ENCODE measurements at regions not wholly inside any gene's neighbourhood (a gene's known extent, or its start where the extent isn't known, plus 50 kb on each side); places are given as distances from the start of the nearest gene placed in this dataset.

DNA sequence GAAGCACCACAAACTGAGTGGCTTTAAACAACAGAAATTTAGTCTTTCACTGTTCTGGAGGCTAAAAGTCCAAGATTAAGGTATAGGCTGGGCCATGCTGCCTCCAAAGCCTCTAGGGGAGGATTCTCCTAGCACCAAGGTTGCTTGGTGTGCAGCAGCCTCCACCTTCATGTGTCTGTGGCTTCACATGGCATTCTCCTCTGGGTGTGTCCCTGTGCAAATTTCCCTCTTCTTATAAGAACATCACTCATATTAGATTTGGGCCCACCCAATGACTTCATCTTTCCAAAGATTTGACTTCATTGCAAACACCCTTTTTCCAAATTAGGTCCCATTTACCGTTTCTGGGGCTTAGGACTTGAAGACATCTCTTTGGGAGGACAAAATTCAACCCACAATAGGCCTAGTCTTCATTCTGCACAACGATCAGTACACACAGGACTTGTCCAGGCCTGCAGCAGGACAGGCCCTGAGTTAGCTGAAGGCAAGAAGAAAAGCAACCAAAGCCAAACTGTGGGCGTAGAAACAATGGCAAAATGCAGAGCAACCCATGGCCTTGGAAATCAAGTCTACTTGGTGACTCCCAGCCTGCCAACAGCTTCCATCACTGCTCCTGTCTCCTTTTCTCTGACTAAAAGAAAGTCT, 521.2 kb upstream of the NBEA start:
- ATAC-seq, result no peak

DNA sequence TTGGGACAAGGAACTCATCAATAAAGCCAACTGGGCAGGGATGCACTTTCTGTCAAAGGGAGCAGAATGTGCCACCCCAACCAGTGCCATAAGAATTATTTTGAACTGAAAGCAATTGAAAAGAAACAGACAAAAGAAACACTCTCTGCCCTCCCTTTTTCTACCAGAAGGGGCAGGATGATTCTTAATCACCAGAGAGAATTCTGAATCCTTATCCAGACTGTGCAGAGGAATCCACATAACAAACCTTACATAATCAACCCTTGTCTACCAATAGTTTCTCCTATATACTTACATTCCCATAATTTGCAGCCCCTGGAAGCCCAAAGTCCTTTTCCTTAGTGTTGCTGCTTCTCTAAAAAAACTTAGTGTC, 520.7 kb upstream of the NBEA start:
- no peak for ATAC-seq

DNA sequence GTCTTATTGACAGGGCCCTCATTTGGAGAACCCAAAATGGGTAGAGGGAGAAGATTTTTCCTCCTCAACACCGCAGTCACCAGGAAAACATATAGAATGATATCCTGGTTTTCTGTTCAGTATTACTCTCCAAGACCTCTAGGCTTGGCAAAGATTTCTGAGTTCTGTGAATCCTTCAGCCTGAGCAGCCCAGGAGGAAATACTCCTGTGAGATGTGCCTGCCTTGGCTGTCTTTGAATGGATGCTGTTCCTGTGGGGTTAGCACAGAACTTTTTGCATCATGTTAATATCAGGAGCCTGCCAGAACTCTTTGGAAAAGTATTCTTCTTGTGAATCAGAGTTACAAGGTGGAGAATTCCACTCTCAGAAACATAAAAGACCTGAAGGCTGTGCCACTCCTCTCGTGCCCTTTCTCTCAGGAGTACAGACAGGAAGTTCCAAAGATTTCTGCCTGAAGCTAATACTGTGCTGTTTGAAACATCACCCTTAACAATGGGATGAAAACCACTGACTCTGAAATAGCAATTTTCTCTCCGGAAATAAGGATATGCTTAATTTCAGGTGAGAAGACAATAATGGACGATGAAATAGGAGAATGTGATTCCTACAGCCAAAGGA, 520.1 kb upstream of the NBEA start:
- ATAC-seq, result no peak

DNA sequence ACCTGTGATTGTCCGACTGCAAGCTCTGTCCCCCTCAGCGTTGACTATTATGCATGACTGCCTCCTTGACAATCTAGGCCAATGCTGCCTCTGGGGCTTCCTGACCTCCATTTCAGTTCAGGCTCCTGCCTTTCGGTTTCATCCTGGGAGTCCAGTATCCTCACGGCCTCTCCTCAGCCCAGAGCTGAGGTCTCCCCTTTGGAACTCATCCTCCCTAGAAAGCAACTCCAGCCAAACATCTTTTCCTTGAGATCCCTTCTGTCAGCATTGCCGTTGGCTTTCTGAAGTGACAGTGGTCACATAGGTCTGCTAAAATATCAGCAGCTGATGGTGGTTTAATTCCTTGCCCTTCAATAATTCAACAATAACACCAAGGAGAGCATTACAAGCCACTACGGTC, 519.1 kb upstream of the NBEA start:
- no peak for ATAC-seq

- ATAC-seq, result no peak
Measured at GRCh38 chr13:34425327-34425949, 516.6 kb upstream of the NBEA start.

- ATAC-seq, result no peak
Measured at GRCh38 chr13:34428911-34429310, 513.2 kb upstream of the NBEA start.

DNA sequence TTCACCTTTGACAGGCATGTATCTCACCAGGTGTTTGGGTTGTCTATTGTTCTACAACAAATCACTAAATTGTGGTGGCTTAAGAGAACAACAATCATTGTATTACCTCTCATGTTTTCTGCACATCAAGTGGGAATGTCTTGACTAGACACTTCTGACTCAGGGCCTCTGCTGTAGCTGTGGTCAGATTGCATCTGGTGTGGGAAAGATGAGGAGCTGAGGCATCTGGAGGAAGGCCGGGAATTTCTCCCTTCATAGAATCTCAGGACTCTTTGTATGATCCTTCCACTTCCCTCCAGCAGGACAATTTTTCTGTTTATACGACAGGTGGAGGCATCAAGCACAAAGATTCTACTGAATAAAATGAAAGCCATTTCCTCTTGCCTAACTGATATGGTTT, 511.8 kb upstream of the NBEA start:
- ATAC-seq, result no peak

DNA sequence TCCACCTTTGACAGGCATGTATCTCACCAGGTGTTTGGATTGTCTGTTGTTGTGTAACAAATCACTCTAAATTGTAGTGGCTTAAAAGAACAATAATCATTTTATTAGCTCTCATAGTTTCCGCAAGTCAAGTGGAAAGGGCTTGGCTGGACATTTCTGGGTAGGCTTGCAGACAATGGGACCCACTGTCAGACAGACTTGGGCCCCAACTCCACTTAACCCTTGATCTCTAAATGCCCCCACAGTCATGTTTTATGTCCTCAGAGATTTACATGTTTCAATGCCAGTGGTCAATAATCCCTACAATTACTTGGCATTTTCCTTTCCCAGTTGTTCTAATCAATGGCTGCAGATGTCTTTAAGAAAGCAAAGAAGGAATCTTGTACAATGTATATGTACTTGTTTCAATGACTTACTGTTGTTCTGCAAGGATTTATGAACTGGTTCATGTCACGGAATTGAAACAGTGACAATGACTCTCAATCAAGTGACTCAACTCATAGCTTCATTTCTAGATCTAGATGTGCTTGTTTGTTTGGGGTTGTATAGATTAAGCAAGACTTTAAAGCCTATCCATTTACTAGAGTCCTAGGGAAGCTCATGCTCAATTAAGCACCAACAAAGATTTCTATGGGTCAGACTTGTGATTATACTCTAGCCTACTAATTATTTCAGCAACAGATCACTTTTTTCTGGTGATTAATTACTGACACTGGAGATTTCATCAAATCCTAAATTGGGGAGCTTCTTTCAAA, 510.1 kb upstream of the NBEA start:
- ATAC-seq, result no peak

DNA sequence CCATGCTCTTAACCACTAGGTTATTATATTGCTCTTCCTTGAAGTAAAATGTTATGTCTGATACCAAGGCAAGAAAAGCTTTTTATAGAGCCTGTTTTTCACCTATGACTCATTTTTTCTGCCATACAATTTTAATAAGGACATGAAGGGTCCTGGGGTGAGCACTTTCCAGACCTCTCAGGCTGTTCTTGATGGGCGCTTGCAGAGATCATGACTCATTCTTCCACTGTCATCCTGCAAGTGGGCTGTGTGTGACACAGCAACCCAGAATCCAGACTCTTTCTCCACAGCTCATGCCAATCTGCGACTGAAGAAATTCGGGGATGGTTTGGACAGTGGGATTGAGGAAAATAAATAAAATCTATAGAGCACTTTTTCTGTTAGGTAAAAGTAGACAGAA, 506.7 kb upstream of the NBEA start:
- ATAC-seq, result no peak

DNA sequence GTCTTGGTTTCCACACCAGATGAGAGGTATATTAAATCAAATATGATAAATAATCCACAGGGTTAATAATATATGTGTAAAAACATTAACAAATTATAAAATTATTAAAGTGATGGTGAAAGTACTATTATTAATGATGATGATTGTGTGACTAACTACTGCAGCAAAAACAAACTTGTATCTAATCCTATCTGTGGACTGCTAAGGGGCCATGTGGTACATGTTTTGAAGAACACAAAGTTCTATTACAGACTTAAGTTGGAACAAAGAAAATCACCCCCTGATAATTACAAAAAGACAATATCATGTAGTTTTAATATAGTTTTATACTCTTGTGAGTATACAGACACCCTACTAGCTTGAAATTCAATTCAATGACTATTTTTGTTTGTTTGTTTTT, 504.2 kb upstream of the NBEA start:
- ATAC-seq, result no peak

GRCh38 chr13:34452831-34453230, 489.2 kb upstream of the NBEA start:
- ATAC-seq, result no peak

GRCh38 chr13:34458756-34459715, 483.0 kb upstream of the NBEA start:
- no peak for ATAC-seq

GRCh38 chr13:34459856-34460255, 482.2 kb upstream of the NBEA start:
- ATAC-seq, result no peak

GRCh38 chr13:34462843-34463242, 479.2 kb upstream of the NBEA start:
- no peak for ATAC-seq

- ATAC-seq, result no peak
Measured at GRCh38 chr13:34464011-34464410, 478.1 kb upstream of the NBEA start.

- ATAC-seq, result no peak
Measured at GRCh38 chr13:34465423-34465922, 476.6 kb upstream of the NBEA start.

DNA sequence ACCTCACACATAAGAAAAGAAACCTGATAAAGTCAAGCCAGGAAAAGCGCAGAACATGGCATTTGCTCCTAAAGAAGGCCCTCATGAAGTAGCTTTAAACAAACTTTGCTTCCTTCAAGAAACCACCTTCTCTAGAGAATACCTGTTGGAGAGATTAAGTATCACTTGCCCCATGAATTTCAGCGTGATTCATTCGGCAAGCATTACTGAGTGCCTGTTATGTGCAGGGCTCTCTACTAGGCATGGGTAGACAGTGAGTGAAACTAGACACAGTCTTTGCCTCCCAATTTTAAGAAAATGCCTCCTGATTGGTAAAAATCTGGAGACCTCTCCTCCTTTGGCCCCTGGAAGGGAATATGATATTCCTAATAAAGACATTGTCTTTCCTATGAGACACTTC, 475.8 kb upstream of the NBEA start:
- no peak for ATAC-seq

DNA sequence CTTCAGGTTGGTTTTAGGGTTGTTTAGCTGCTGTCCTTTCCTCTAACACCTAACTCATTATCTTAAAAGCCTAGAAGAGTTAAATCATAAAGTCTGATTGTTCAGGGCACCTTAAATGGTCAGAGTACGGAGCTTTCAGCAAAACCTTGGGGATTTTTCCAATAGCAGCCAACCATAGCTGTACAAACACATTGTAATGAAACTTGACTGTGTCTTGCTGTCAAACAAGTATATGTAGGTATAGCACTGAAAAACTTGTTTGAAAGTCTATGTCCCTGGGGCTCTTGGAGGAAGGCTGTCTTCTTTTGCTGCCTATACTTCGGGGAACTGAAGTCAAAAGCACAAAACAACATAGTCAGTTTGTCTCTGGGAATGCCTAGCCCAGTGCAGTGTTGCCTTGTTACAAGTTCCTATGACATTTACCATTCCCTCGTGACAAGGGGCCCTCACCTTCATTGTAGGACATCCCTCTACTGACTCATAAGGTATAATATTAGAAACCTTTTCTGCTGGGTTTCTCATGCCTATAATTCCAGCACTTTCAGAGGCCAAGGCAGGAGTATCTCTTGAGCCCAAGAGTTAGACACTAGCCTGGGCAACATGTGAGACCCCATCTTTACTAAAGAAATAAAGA, 474.5 kb upstream of the NBEA start:
- no peak for ATAC-seq

DNA sequence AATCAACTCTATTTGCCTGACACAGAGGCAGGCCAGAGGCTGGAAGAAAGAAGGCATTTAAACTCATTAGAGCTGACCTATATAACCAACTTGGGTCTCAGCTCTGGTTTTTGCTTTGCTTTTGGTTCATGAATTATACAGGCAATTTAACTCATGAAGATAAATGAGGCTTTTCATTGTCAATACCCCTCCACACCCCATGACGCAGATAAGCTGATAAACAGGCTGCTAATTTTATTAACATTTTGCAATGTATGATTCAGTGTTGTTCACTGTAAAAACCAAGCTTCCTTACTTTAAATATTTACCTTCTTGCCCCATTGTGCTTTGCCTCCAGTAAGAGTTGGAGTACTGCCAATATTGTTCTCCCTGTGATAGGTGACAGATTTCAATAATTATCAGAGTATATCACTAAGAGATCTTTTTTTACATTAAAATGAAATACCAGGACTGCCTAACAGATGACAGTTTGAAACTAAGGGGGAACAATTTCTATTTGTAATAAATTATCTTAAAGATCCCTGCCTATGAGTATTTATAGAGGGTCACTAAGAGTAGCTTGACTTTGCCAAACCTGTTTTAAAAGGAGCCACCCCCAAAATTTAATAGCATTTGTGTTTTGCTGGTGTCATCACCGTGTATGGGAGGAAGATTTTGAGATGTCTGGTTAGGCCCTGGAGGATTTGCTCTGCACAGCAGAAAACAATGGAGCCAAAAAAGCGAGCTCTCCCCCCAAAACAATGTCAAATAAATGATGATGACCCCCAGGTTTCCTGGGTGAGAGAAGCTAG, 472.7 kb upstream of the NBEA start:
- no peak for ATAC-seq

DNA sequence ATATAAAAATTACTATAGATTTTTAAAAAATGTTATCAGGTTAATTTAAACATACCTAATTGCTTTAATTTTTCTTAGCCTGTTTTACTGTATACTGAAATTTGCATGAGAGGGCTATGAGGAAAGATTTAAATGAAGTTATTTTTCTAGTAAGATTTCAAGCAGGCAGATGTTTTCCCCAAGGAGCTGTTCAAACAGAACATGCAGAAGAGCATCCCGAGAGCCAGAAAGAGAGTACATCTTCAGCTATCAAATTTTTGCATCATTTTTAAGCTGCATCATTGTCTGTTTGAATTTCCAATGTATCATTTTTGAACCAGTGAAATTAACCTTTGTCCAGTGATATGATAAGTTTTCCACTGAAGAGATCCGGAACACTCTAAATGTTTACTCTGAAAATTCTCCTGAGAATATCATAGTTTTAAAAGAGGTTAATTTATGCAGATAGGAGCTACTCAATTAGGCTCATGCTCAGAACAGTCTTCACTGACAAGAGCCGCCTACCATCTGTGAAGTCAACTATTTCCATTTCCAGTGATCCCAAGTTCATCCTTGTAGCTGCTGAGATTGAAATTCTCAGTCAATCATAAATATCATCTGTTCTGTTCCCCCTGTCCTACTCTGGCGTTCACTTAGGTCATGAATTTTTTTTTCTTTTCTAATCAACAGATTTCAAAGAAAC, 467.7 kb upstream of the NBEA start:
- no peak for ATAC-seq

- no peak for ATAC-seq
Measured at GRCh38 chr13:34478376-34478775, 463.7 kb upstream of the NBEA start.

Measured in activated CD4-positive, CD25-positive, alpha-beta regulatory T cell treated with anti-CD3 and anti-CD28 coated beads, Interleukin-2, amount 50 U/mL, for 24 hours (primary cell).